Stimulated activated CD8-positive, alpha-beta memory T cell treated with anti-CD3 and anti-CD28 coated beads, Interleukin-15, amount 100 ng/mL, for 48 hours (primary cell): ENCODE measurements at regions not wholly inside any gene's neighbourhood (a gene's known extent, or its start where the extent isn't known, plus 50 kb on each side); places are given as distances from the start of the nearest gene placed in this dataset.
A peak's percentile ranks its signal among the peaks of the same experiment; 100 is the strongest.
"Not testable (repeated sequence)": the region's sequence is repeated elsewhere in the genome, so short reads cannot be mapped to it uniquely, and the experiment has no call there.

Source experiments
- DNase-seq, 2 donors: peaks; one replicate each; pipeline ENCODE4 v3.0.0-alpha.2; 2020; ENCODE audit warnings: low read depth in 2 of 2

- peak in 1 of 2 donors; percentile 14 for DNase-seq
These were observed 320.8 kb downstream of the SOX4 start for GRCh38 chr6:21914121-21914973.

GRCh38 chr6:21915707-21916260 lies 322.2 kb downstream of the SOX4 start:
- DNase-seq = no peak

- DNase-seq = no peak
These were observed 324.5 kb downstream of the SOX4 start for GRCh38 chr6:21918041-21918440.

GRCh38 chr6:21918666-21919065 lies 325.1 kb downstream of the SOX4 start:
- DNase-seq = no peak

- DNase-seq = no peak
These were observed 328.5 kb downstream of the SOX4 start for GRCh38 chr6:21922086-21922485.

GRCh38 chr6:21924002-21924401 lies 330.5 kb downstream of the SOX4 start:
- DNase-seq = no peak

GRCh38 chr6:21928827-21929226 lies 335.3 kb downstream of the SOX4 start:
- no peak for DNase-seq

- DNase-seq = no peak
These were observed 338.2 kb downstream of the SOX4 start for GRCh38 chr6:21931641-21932335.

GRCh38 chr6:21933351-21933750 lies 339.8 kb downstream of the SOX4 start:
- no peak for DNase-seq

- no peak for DNase-seq
These were observed 341.6 kb downstream of the SOX4 start for GRCh38 chr6:21935142-21935541.

GRCh38 chr6:21935561-21936028 lies 342.0 kb downstream of the SOX4 start:
- DNase-seq = no peak

- no peak for DNase-seq
These were observed 343.9 kb downstream of the SOX4 start for GRCh38 chr6:21937466-21937865.

GRCh38 chr6:21939066-21939465 lies 345.5 kb downstream of the SOX4 start:
- DNase-seq = not testable (repeated sequence)

- DNase-seq = no peak
These were observed 348.4 kb downstream of the SOX4 start for GRCh38 chr6:21941926-21942325.

GRCh38 chr6:21942897-21943296 lies 349.3 kb downstream of the SOX4 start:
- DNase-seq = no peak

GRCh38 chr6:21946298-21946783 lies 350.5 kb downstream of the PRL start:
- no peak for DNase-seq

GRCh38 chr6:21947227-21947626 lies 349.6 kb downstream of the PRL start:
- not testable (repeated sequence) for DNase-seq

- DNase-seq = no peak
These were observed 349.0 kb downstream of the PRL start for GRCh38 chr6:21947731-21948386.

GRCh38 chr6:21949211-21949801 lies 347.5 kb downstream of the PRL start:
- DNase-seq = no peak

- no peak for DNase-seq
These were observed 344.5 kb downstream of the PRL start for GRCh38 chr6:21952367-21952766.
